Tibial nerve (tissue), 4 donors: ENCODE measurements at regions not wholly inside any gene's neighbourhood (a gene's known extent, or its start where the extent isn't known, plus 50 kb on each side); places are given as distances from the start of the nearest gene placed in this dataset.
A peak's percentile ranks its signal among the peaks of the same experiment; 100 is the strongest.

ENCODE experiments used
- DNase-seq, 2 donors: peaks; one replicate each; pipeline ENCODE4 v3.0.0-alpha.2; 2019; ENCODE audit warnings: low spot score in 2 of 2
- H3K27ac ChIP-seq, 4 donors: fragments of 200-600 bp; sonication (generic) in 3 of 4; one replicate each; pipeline ENCODE4 v1.5.1; 2017 to 2019; ENCODE audit warnings: mild to moderate bottlenecking in 1 of 4
- H3K27me3 ChIP-seq, 2 donors: fragments of 200-600 bp; sonication (generic) in 1 of 2; one replicate each; pipeline versions ENCODE4 v1.5.1 to v1.6.0; 2017 to 2019
- H3K36me3 ChIP-seq, 3 donors: fragments of 200-600 bp; sonication (generic); one replicate each; pipeline ENCODE4 v1.5.1; 2018 to 2019
- H3K4me1 ChIP-seq, 4 donors: fragments of 200-600 bp; sonication (generic) in 3 of 4; one replicate each; pipeline ENCODE4 v1.5.1; 2017 to 2019
- H3K4me3 ChIP-seq, 4 donors: fragments of 200-600 bp; sonication (generic) in 3 of 4; one replicate each; pipeline ENCODE4 v1.5.1; 2017 to 2019; ENCODE audit warnings: mild to moderate bottlenecking in 1 of 4, moderate library complexity in 1 of 4
- H3K9me3 ChIP-seq, 4 donors: fragments of 200-600 bp; sonication (generic) in 3 of 4; one replicate each; pipeline ENCODE4 v1.5.1; 2017 to 2019
- EP300 ChIP-seq, 2 donors: sonication (generic); formaldehyde crosslinking; IDR thresholded peaks; one replicate each; pipeline ENCODE4 v1.6.1; 2017; ENCODE audit warnings: antibody characterized with exemption in 2 of 2, mild to moderate bottlenecking in 1 of 2
- POLR2A ChIP-seq, 2 donors: fragments of 450-650 bp; IDR thresholded peaks; one replicate each; pipeline ENCODE4 v1.6.1; 2017; ENCODE audit warnings: antibody characterized with exemption in 2 of 2, mild to moderate bottlenecking in 2 of 2, moderate library complexity in 2 of 2
- WGBS, 2 donors: methylation state at CpG; one replicate each; pipeline ENCODE4 v1.1.5; 2018; 5-methylcytosine and 5-hydroxymethylcytosine counted together
- TF ChIP-seq, protein P1 (sequence below), 5 experiments: fragments of 200-600 bp in 3 of 5; fragments of 450-650 bp in 2 of 5; sonication (generic) in 3 of 5; IDR thresholded peaks; one replicate each; pipeline ENCODE4 v1.5.1; 2016 to 2019; ENCODE audit warnings: antibody characterized with exemption in 5 of 5, mild to moderate bottlenecking in 3 of 5, moderate library complexity in 2 of 5

DNA sequence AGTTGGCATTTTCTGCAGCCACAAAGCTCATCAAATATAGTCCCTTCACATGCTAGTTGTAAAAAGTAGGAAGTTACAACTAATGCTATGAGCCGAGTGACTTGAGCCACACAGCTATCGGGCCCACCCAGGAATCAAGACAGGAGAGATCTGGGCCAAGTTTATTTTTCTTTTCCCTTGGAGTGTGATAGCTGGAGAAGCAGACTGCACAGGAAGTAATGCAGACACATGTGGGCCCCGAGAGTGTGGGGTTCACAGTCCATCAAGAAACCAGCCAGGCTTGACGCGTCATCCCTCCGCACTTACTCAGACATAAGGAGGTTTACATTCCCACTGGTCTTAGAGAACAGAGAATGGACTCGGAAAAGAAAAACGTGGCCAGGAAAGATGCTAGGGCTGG is 403.1 kb upstream of the CDH11 start:
- peaks cover 0 to 12% (median 6%) of the 10 kb centered on the region in 4 donors for H3K4me1 ChIP-seq
- H3K27ac ChIP-seq: no peak overlapping the region
- no peak for DNase-seq
- H3K9me3 ChIP-seq: peaks cover 0 to 11% (median 0%) of the 10 kb centered on the region in 4 donors
- no peaks in the 10 kb centered on the region for H3K27me3 ChIP-seq
- no peak overlapping the region for H3K4me3 ChIP-seq
- H3K36me3 ChIP-seq: no peaks in the 10 kb centered on the region
- no peak for TF ChIP-seq POLR2A (IDR thresholded peaks at IDR 0.05)
- no peak for TF ChIP-seq EP300 (IDR thresholded peaks at IDR 0.05)
- TF ChIP-seq, protein P1, sequence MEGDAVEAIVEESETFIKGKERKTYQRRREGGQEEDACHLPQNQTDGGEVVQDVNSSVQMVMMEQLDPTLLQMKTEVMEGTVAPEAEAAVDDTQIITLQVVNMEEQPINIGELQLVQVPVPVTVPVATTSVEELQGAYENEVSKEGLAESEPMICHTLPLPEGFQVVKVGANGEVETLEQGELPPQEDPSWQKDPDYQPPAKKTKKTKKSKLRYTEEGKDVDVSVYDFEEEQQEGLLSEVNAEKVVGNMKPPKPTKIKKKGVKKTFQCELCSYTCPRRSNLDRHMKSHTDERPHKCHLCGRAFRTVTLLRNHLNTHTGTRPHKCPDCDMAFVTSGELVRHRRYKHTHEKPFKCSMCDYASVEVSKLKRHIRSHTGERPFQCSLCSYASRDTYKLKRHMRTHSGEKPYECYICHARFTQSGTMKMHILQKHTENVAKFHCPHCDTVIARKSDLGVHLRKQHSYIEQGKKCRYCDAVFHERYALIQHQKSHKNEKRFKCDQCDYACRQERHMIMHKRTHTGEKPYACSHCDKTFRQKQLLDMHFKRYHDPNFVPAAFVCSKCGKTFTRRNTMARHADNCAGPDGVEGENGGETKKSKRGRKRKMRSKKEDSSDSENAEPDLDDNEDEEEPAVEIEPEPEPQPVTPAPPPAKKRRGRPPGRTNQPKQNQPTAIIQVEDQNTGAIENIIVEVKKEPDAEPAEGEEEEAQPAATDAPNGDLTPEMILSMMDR (IDR thresholded peaks at IDR 0.05): no peak
- WGBS, 2 donors: 55 to 57% methylated on average over 8 of the region's 8 CpGs

DNA sequence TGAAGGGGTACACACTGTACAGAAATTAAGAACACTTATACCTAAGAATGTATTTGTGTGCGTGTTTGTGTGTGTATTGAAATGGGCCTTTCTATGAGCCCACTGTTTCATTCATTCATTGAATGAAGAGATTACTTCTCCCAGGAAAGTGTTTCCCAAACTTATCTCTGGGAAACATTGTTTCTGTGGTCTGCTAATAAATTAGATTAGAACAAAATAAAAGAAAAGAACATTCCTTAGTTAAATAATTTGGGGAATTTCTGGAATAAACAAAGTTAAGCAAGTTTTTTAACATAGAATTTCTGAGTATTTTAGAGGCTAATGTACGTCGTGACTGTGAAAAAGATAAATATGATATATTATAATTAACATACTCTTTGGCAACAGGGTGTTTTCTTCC is 402.4 kb upstream of the CDH11 start:
- H3K27me3 ChIP-seq: no peaks in the 10 kb centered on the region
- H3K4me1 ChIP-seq: peaks cover 0 to 19% (median 6%) of the 10 kb centered on the region in 4 donors
- DNase-seq: no peak
- no peaks in the 10 kb centered on the region for H3K36me3 ChIP-seq
- peaks cover 0 to 11% (median 0%) of the 10 kb centered on the region in 4 donors for H3K9me3 ChIP-seq
- 63 to 68% methylated on average over 3 of the region's 3 CpGs for WGBS, 2 donors
- TF ChIP-seq POLR2A (IDR thresholded peaks at IDR 0.05): no peak
- TF ChIP-seq, protein P1 (IDR thresholded peaks at IDR 0.05): no peak
- no peak for TF ChIP-seq EP300 (IDR thresholded peaks at IDR 0.05)
- no peak overlapping the region for H3K27ac ChIP-seq
- H3K4me3 ChIP-seq: no peak overlapping the region

DNA sequence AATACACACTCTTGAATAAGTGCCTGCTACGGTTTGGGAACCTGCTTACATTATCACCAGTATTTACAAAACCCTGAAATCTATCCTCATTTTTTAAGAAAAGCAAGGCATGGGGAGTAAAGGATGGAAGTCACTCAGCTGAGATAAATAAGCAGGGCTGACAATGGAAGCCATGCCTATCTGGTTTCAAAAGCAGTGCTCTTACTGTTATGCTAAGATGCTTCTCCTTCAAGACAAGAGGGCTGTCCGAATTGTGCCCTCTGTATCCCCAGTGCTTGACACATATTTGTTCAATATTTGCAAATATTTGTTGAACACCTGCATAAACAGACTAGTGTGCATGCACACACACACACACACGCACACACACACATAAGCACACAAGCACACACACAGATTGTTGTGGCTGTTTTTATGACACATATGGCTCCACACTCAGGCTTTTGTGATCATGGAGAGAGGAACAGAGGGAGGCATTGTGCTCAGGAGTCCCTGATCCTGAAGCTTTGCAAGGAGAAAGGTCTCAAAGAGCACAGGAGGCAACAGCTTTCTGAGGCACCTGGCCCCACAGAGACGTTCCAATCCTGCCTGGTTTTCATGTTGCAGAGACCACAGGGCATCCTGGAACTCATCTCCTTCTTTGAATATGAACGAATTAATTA is 401.6 kb upstream of the CDH11 start:
- Histone ChIP-seq H3K36me3 (no peaks in the 10 kb centered on the region), H3K9me3 (peaks cover 0 to 11% (median 0%) of the 10 kb centered on the region in 4 donors), H3K27me3 (no peaks in the 10 kb centered on the region), H3K4me1 (peaks cover 0 to 20% (median 6%) of the 10 kb centered on the region in 4 donors), H3K27ac (no peak overlapping the region), H3K4me3 (no peak overlapping the region)
- no peak for DNase-seq
- TF ChIP-seq EP300 (IDR thresholded peaks at IDR 0.05) (no peak), POLR2A (IDR thresholded peaks at IDR 0.05) (no peak)
- TF ChIP-seq, protein P1 (IDR thresholded peaks at IDR 0.05): no peak
- WGBS, 2 donors: 51 to 62% methylated on average over 5 of the region's 5 CpGs

DNA sequence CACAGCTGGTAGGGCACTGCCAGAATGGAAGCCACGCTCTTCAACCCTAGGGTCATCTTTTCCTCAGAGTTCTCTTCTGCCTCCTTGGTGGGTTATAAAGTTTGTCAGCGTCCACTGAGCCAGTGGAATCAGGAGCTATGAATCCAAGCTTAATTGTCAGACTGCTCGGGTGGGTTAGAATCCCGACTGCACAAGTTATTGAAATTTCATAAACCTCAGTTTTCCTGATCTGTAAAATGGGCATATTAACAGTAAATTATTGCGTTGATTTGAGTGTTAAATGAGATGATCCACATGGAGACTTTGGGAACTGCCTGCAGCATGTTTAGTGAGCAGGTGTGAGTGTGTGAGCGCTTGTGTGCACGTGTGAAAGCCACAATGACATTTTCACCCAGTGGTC is 400.5 kb upstream of the CDH11 start:
- Histone ChIP-seq H3K27ac (peak overlapping the region in 2 of 4 donors; percentile 50 to 60), H3K27me3 (no peaks in the 10 kb centered on the region), H3K4me3 (no peak overlapping the region), H3K36me3 (no peaks in the 10 kb centered on the region), H3K9me3 (peaks cover 0 to 5% (median 0%) of the 10 kb centered on the region in 4 donors), H3K4me1 (peaks cover 0 to 20% (median 6%) of the 10 kb centered on the region in 4 donors)
- TF ChIP-seq POLR2A (IDR thresholded peaks at IDR 0.05): no peak
- TF ChIP-seq EP300 (IDR thresholded peaks at IDR 0.05): no peak
- TF ChIP-seq, protein P1 (IDR thresholded peaks at IDR 0.05): no peak
- WGBS, 2 donors: 84 to 85% methylated on average over 7 of the region's 7 CpGs
- DNase-seq: no peak

DNA sequence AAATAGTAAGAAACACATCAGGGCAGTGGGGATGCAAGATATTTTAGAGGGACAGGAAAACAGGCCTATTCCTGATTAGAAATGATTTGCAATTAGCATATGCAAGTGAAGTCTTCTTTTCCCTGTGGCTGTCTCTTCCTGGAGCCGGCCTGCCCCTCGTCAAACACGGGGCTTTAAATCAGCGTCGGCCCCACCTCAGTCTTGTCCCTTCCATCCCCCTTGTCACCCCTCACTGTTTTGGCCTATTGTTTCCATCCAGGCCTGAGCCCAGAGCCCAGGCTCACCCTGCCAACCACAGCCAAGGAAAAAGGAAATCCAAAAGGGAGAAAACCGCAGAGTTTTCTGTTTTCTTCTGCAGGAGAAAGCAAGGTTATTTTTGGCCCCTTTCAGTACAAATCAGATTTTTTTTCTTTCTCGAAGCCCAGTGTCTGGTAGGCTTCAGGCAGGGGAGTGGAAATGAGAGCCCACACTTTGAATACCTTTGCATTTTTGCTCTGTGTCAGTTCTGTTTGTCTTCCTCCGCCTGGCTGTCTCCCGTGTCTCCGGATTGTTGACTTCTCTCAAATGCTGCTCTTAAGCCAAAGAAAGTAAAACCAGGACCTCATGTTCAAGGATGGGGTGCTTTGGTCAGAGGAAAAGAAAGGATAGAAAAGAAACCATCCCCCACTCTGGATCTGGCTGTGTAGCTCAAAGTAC is 399.9 kb upstream of the CDH11 start:
- TF ChIP-seq POLR2A (IDR thresholded peaks at IDR 0.05): no peak
- no peak for TF ChIP-seq EP300 (IDR thresholded peaks at IDR 0.05)
- TF ChIP-seq, protein P1 (IDR thresholded peaks at IDR 0.05): no peak
- WGBS, 2 donors: 28 to 36% methylated on average over 10 of the region's 10 CpGs
- H3K9me3 ChIP-seq: no peaks in the 10 kb centered on the region
- no peak for DNase-seq
- H3K27ac ChIP-seq: peak overlapping the region in 2 of 4 donors; percentile 50 to 60
- no peaks in the 10 kb centered on the region for H3K27me3 ChIP-seq
- H3K4me1 ChIP-seq: peaks cover 0 to 20% (median 6%) of the 10 kb centered on the region in 4 donors
- H3K36me3 ChIP-seq: no peaks in the 10 kb centered on the region
- H3K4me3 ChIP-seq: no peak overlapping the region
